PFSK-1 (cell line): ENCODE measurements at regions not wholly inside any gene's neighbourhood (a gene's known extent, or its start where the extent isn't known, plus 50 kb on each side); places are given as distances from the start of the nearest gene placed in this dataset.

Experiments
- POLR2AphosphoS5 ChIP-seq: IDR thresholded peaks from 2 replicates; pipeline ENCODE4 v1.6.1; 2012; ENCODE audit warnings: low read depth, mild to moderate bottlenecking, control low read depth, low read length, moderate library complexity
- TAF1 ChIP-seq: IDR thresholded peaks from 2 replicates; pipeline ENCODE4 v1.6.1; 2012; ENCODE audit warnings: low read length, control low read depth, borderline replicate concordance; ENCODE audit not compliant: insufficient read depth

DNA sequence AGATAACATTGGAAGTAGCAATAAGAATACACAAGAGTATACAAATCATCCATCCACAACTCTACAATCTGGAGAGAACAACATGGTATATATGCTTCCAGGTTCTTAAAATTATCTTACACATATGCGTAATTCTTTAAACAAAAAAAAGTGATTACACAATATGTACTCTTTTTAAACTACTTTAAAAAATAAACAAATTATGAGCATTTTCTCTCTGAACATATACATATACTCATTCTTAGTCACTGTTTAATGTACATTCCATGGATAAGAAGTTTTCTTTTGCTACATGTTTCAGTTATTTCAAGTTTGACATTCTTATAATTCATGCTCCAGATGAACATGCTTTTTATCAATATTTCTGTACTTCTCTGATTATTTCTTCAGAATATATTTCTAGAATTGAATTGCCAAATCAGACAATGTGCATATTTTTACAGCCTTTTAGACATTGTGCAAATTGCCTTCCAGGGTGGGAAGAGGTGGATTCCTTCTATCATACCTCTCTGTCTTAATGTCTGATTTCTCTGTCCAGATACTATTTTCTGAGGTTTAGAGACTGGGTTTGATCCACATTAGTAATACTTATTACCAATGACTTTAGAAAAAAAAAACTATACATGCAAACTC is 551.6 kb downstream of the METTL15 start:
- TF ChIP-seq TAF1 = no peak
- no peak for TF ChIP-seq POLR2AphosphoS5
